ENCODE measurements at regions not wholly inside any gene's neighbourhood (a gene's known extent, or its start where the extent isn't known, plus 50 kb on each side); places are given as distances from the start of the nearest gene placed in this dataset.

DNA sequence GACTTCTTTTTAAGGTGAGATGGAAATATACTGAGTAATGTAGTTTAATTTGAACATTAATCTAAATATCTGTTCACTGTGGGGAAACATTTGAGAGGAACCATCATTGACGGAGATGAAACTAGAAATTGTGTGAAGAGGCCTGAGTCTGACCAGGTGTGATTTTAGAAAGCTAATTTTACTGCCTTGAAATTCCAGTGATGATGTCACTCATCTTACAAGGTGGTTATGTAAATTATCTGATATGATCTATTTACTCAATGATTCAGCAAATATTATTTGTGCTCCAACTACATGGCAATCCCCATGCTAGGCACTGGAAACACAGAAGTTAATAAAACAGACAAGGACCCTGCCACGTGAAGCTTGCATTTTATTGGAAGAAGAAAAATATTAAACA lies 435.7 kb upstream of the DCN start:
- TF ChIP-seq SPI1 (IDR thresholded peaks at IDR 0.05; ENCODE audit: borderline replicate concordance, low read depth): no peak
- no peak for TF ChIP-seq GABPA (IDR thresholded peaks at IDR 0.05; ENCODE audit: low read depth)
- TF ChIP-seq, protein P1, sequence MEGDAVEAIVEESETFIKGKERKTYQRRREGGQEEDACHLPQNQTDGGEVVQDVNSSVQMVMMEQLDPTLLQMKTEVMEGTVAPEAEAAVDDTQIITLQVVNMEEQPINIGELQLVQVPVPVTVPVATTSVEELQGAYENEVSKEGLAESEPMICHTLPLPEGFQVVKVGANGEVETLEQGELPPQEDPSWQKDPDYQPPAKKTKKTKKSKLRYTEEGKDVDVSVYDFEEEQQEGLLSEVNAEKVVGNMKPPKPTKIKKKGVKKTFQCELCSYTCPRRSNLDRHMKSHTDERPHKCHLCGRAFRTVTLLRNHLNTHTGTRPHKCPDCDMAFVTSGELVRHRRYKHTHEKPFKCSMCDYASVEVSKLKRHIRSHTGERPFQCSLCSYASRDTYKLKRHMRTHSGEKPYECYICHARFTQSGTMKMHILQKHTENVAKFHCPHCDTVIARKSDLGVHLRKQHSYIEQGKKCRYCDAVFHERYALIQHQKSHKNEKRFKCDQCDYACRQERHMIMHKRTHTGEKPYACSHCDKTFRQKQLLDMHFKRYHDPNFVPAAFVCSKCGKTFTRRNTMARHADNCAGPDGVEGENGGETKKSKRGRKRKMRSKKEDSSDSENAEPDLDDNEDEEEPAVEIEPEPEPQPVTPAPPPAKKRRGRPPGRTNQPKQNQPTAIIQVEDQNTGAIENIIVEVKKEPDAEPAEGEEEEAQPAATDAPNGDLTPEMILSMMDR (IDR thresholded peaks at IDR 0.05; ENCODE audit: insufficient read depth, low read length): no peak
- no peak for TF ChIP-seq POLR2AphosphoS5 (IDR thresholded peaks at IDR 0.05; ENCODE audit: low read depth)
- TF ChIP-seq, protein P2, sequence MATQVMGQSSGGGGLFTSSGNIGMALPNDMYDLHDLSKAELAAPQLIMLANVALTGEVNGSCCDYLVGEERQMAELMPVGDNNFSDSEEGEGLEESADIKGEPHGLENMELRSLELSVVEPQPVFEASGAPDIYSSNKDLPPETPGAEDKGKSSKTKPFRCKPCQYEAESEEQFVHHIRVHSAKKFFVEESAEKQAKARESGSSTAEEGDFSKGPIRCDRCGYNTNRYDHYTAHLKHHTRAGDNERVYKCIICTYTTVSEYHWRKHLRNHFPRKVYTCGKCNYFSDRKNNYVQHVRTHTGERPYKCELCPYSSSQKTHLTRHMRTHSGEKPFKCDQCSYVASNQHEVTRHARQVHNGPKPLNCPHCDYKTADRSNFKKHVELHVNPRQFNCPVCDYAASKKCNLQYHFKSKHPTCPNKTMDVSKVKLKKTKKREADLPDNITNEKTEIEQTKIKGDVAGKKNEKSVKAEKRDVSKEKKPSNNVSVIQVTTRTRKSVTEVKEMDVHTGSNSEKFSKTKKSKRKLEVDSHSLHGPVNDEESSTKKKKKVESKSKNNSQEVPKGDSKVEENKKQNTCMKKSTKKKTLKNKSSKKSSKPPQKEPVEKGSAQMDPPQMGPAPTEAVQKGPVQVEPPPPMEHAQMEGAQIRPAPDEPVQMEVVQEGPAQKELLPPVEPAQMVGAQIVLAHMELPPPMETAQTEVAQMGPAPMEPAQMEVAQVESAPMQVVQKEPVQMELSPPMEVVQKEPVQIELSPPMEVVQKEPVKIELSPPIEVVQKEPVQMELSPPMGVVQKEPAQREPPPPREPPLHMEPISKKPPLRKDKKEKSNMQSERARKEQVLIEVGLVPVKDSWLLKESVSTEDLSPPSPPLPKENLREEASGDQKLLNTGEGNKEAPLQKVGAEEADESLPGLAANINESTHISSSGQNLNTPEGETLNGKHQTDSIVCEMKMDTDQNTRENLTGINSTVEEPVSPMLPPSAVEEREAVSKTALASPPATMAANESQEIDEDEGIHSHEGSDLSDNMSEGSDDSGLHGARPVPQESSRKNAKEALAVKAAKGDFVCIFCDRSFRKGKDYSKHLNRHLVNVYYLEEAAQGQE (IDR thresholded peaks at IDR 0.05; ENCODE audit: insufficient replicate concordance, low read depth): no peak
- Histone ChIP-seq H3K4me3 (replicated peaks; ENCODE audit: insufficient read depth, low read length) (no peak overlapping the region), H3K27me3 (ENCODE audit: insufficient read depth, poor library complexity, severe bottlenecking) (no peaks in the 10 kb centered on the region), H3K27ac (replicated peaks) (no peak overlapping the region)
- DNase-seq (ENCODE audit: low read depth in 1 of 2, low spot score in 1 of 2): no peak

DNA sequence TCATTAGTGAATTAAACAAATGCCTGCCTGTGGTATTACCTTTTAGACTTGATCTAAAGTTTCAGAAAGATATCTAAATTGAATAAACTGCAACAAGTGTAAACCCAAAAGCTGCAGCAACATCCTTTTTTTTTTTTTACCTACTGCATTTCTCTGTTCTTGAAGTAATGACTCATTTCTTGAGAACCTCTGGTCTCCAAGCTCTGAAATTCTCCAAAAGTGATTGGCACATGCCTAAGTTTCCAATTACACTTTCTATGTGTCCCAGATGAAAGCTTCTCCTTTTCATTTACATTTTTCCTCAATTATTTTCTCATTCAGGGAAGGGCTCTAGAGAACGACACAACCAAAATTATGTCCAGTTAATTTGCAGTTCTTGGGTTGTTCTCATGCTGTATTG lies 435.2 kb upstream of the DCN start:
- no peak for DNase-seq (ENCODE audit: low read depth in 1 of 2, low spot score in 1 of 2)
- Histone ChIP-seq H3K4me3 (replicated peaks; ENCODE audit: insufficient read depth, low read length) (no peak overlapping the region), H3K27me3 (ENCODE audit: insufficient read depth, poor library complexity, severe bottlenecking) (no peaks in the 10 kb centered on the region), H3K27ac (replicated peaks) (no peak overlapping the region)
- no peak for TF ChIP-seq SPI1 (IDR thresholded peaks at IDR 0.05; ENCODE audit: borderline replicate concordance, low read depth)
- TF ChIP-seq, protein P2 (IDR thresholded peaks at IDR 0.05; ENCODE audit: insufficient replicate concordance, low read depth): no peak
- TF ChIP-seq POLR2AphosphoS5 (IDR thresholded peaks at IDR 0.05; ENCODE audit: low read depth): no peak
- TF ChIP-seq, protein P1 (IDR thresholded peaks at IDR 0.05; ENCODE audit: insufficient read depth, low read length): no peak
- no peak for TF ChIP-seq GABPA (IDR thresholded peaks at IDR 0.05; ENCODE audit: low read depth)

DNA sequence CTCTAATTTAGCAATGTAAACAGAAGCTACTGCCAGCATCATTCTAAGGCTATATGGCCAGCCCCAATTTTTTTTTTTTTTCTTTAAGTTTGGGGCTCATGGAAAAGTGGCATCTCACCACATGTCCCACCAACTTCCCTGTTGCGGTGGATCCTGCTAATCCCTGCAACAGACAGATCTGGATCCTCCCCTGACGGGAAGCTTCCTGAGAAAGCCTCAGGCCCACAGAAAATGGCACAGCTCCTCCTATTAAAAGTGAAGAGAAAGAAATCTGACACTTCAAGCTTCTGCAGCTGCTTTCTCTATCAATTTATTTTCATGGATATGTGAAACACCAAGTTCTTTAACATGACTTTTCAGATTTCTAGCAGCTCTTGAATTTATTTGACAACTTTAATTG lies 433.8 kb upstream of the DCN start:
- DNase-seq (ENCODE audit: low read depth in 1 of 2, low spot score in 1 of 2): no peak
- H3K4me3 ChIP-seq (replicated peaks; ENCODE audit: insufficient read depth, low read length): no peak overlapping the region
- H3K27ac ChIP-seq (replicated peaks): no peak overlapping the region
- TF ChIP-seq, protein P1 (IDR thresholded peaks at IDR 0.05; ENCODE audit: insufficient read depth, low read length): no peak
- no peak for TF ChIP-seq POLR2AphosphoS5 (IDR thresholded peaks at IDR 0.05; ENCODE audit: low read depth)
- TF ChIP-seq, protein P2 (IDR thresholded peaks at IDR 0.05; ENCODE audit: insufficient replicate concordance, low read depth): no peak
- TF ChIP-seq GABPA (IDR thresholded peaks at IDR 0.05; ENCODE audit: low read depth): no peak
- no peak for TF ChIP-seq SPI1 (IDR thresholded peaks at IDR 0.05; ENCODE audit: borderline replicate concordance, low read depth)
- no peaks in the 10 kb centered on the region for H3K27me3 ChIP-seq (ENCODE audit: insufficient read depth, poor library complexity, severe bottlenecking)
